Muscle of leg (tissue), 3 donors: ENCODE measurements at regions not wholly inside any gene's neighbourhood (a gene's known extent, or its start where the extent isn't known, plus 50 kb on each side); places are given as distances from the start of the nearest gene placed in this dataset.

ENCODE experiments used
- DNase-seq: peaks from one replicate; pipeline ENCODE4 v3.0.0; 2013
- H3K27ac ChIP-seq: one replicate; pipeline ENCODE4 v1.5.1; 2013; ENCODE audit warnings: mild to moderate bottlenecking, low read length, control low read depth
- H3K27me3 ChIP-seq: one replicate; pipeline ENCODE4 v1.6.1; 2013; ENCODE audit warnings: low read length; ENCODE audit not compliant: control insufficient read depth, insufficient read depth
- H3K36me3 ChIP-seq: one replicate; pipeline ENCODE4 v1.6.1; 2013; ENCODE audit warnings: low read length; ENCODE audit not compliant: control insufficient read depth, insufficient read depth
- H3K4me1 ChIP-seq: one replicate; pipeline ENCODE4 v1.6.1; 2013; ENCODE audit warnings: low read length; ENCODE audit not compliant: control insufficient read depth, insufficient read depth
- H3K4me3 ChIP-seq: one replicate; pipeline ENCODE4 v1.5.1; 2013; ENCODE audit warnings: low read length, control low read depth
- H3K9me3 ChIP-seq: replicated peaks from 2 replicates; pipeline ENCODE4 v1.6.1; 2013; ENCODE audit warnings: low read depth, low read length; ENCODE audit not compliant: control insufficient read depth
- WGBS: methylation state at CpG from one replicate; pipeline ENCODE4 v1.1.5; 2013; ENCODE audit warnings: missing lambda C conversion rate; ENCODE audit not compliant: insufficient coverage; 5-methylcytosine and 5-hydroxymethylcytosine counted together

DNA sequence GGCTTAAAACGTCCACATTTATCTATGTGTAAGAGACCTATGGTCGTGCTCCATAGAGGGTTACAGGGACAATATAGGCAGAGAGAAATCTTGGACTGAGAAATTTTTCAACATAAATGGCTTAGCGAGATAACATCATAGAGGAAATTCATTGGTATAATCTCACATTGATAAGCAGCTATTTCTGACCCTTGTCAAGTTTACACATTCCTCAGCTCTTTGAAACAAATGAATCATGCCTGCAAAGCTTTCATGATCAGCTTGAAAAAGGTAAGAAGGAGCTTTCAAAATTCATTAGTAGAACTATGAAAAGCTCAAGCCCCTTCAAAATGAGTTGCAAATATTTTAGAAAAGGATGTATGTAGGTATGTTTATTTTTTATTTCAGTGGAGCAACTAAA is 478.8 kb downstream of the NEBL start:
- no peaks in the 10 kb centered on the region for H3K27me3 ChIP-seq
- no peak for DNase-seq
- H3K27ac ChIP-seq: no peak overlapping the region
- no peak overlapping the region for H3K4me3 ChIP-seq
- no peaks in the 10 kb centered on the region for H3K9me3 ChIP-seq
- WGBS: 75% methylated on average over 2 of the region's 3 CpGs
- no peaks in the 10 kb centered on the region for H3K4me1 ChIP-seq
- H3K36me3 ChIP-seq: no peaks in the 10 kb centered on the region

- no peaks in the 10 kb centered on the region for H3K4me1 ChIP-seq
- no CpG with 5 or more reads among the region's 3 CpGs for WGBS
- H3K27ac ChIP-seq: no peak overlapping the region
- no peaks in the 10 kb centered on the region for H3K9me3 ChIP-seq
- H3K4me3 ChIP-seq: no peak overlapping the region
- no peaks in the 10 kb centered on the region for H3K36me3 ChIP-seq
- H3K27me3 ChIP-seq: no peaks in the 10 kb centered on the region
- no peak for DNase-seq
Measured at GRCh38 chr10:20417791-20418190, 479.3 kb downstream of the NEBL start.

GRCh38 chr10:20415684-20416083 is 481.4 kb downstream of the NEBL start:
- no peak for DNase-seq
- Histone ChIP-seq H3K9me3 (no peaks in the 10 kb centered on the region), H3K27ac (no peak overlapping the region), H3K36me3 (no peaks in the 10 kb centered on the region), H3K4me1 (no peaks in the 10 kb centered on the region), H3K4me3 (no peak overlapping the region), H3K27me3 (no peaks in the 10 kb centered on the region)
- WGBS: no CpG with 5 or more reads among the region's 2 CpGs

GRCh38 chr10:20407357-20407756 is 489.8 kb downstream of the NEBL start:
- DNase-seq: no peak
- peaks cover 2% of the 10 kb centered on the region for H3K4me1 ChIP-seq
- no peak overlapping the region for H3K4me3 ChIP-seq
- no peaks in the 10 kb centered on the region for H3K36me3 ChIP-seq
- no peaks in the 10 kb centered on the region for H3K27me3 ChIP-seq
- H3K27ac ChIP-seq: no peak overlapping the region
- H3K9me3 ChIP-seq: no peaks in the 10 kb centered on the region

GRCh38 chr10:20406281-20407104 is 490.6 kb downstream of the NEBL start:
- no peaks in the 10 kb centered on the region for H3K36me3 ChIP-seq
- no peak overlapping the region for H3K27ac ChIP-seq
- WGBS: 60% methylated on average over 1 of the region's 6 CpGs
- no peaks in the 10 kb centered on the region for H3K9me3 ChIP-seq
- no peak overlapping the region for H3K4me3 ChIP-seq
- DNase-seq: peak; percentile 84
- H3K4me1 ChIP-seq: peaks cover 2% of the 10 kb centered on the region
- H3K27me3 ChIP-seq: no peaks in the 10 kb centered on the region

DNA sequence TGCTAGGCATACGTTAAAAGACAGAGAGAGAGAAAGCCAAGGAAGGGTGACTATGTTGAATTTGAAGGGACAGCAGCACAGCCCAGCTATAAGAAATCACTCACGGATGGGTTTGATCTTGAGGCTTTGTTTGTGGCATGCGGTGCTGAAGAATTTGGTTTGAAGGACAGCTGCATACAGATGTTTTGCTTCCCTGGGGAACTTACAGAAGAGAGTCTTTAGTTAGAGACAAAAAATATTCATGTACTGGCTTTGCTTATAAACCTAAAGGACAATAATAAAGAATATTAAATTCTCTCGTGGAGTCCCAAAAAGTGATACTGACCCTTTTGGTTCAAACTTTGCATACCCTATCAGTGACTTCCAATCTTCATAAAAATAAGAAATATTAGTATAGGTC is 491.4 kb downstream of the NEBL start:
- H3K9me3 ChIP-seq: no peaks in the 10 kb centered on the region
- peaks cover 2% of the 10 kb centered on the region for H3K4me1 ChIP-seq
- H3K4me3 ChIP-seq: no peak overlapping the region
- peak; percentile 14 for DNase-seq
- no peaks in the 10 kb centered on the region for H3K36me3 ChIP-seq
- no peaks in the 10 kb centered on the region for H3K27me3 ChIP-seq
- H3K27ac ChIP-seq: no peak overlapping the region
- 67% methylated on average over 1 of the region's 4 CpGs for WGBS

DNA sequence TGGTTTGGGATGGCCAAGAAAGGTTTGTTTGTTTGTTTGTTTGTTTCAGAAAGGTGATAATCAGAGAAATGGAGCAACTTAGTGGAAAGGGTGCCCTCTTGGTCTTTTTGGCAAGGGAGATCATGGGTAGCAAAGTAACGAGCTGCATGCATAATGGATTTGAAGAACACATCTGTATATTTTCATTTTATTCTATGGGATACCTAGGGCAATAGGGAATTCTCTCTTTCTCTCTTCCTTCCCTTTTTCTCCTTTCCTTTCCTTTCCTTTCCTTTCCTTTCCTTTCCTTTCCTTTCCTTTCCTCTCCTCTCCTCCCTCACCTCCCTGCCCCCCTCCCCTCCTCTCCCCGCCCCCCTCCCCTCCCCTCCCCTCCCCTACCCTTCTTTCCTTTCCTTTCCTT is 492.1 kb downstream of the NEBL start:
- Histone ChIP-seq H3K27ac (no peak overlapping the region), H3K36me3 (no peaks in the 10 kb centered on the region), H3K4me1 (peaks cover 2% of the 10 kb centered on the region), H3K9me3 (no peaks in the 10 kb centered on the region), H3K27me3 (no peaks in the 10 kb centered on the region), H3K4me3 (no peak overlapping the region)
- no peak for DNase-seq
- no CpG with 5 or more reads among the region's 2 CpGs for WGBS

GRCh38 chr10:20399772-20400171 is 497.3 kb downstream of the NEBL start:
- Histone ChIP-seq H3K27ac (no peak overlapping the region), H3K9me3 (no peaks in the 10 kb centered on the region), H3K4me3 (no peak overlapping the region), H3K27me3 (no peaks in the 10 kb centered on the region), H3K36me3 (no peaks in the 10 kb centered on the region), H3K4me1 (no peaks in the 10 kb centered on the region)
- no CpG with 5 or more reads among the region's 2 CpGs for whole genome bisulfite sequencing
- DNase-seq: no peak

DNA sequence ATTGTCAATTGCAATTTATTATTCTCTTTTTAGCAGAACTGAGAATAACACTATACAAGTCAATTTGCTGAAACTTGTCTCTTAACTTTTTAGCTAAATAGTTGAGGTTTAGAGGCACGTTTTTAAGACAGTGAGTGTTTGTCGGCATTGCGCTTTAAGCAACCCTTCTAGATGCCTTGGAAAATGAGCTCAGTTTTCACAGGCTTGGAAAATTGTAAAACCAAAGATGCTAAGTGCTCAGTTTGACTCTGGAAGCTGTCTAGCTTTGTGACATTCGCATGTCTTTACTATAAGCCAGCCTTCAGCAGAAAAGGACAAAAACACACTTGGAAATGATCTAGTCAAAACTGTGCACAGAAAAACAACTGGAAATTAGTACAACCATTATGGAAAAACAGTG is 500.4 kb downstream of the NEBL start:
- no peaks in the 10 kb centered on the region for H3K9me3 ChIP-seq
- peak; percentile 55 for DNase-seq
- no peak overlapping the region for H3K27ac ChIP-seq
- WGBS: 66% methylated on average over 4 of the region's 4 CpGs
- no peaks in the 10 kb centered on the region for H3K27me3 ChIP-seq
- H3K4me1 ChIP-seq: no peaks in the 10 kb centered on the region
- no peak overlapping the region for H3K4me3 ChIP-seq
- H3K36me3 ChIP-seq: no peaks in the 10 kb centered on the region

DNA sequence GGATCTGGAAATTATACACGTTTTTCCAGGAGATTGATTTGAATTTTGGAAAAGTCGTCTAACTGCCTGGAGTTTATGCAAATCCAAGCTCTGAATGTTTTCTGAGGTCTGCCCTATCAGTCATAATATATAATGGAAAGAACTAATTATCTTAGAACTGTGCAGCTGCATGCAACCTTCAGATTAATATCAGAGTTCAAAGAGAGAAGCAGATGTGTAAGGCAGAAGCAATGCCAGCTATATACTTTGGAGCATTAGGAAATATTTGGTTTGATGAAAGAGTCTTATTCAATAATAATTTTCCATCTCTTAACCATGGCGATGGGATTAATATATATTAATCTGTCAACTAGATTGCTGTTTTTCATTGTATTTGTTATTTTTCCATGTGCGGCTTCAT is 500.9 kb downstream of the NEBL start:
- H3K36me3 ChIP-seq: no peaks in the 10 kb centered on the region
- no peaks in the 10 kb centered on the region for H3K9me3 ChIP-seq
- H3K4me1 ChIP-seq: no peaks in the 10 kb centered on the region
- H3K27me3 ChIP-seq: no peaks in the 10 kb centered on the region
- peak; percentile 70 for DNase-seq
- no peak overlapping the region for H3K4me3 ChIP-seq
- 20% methylated on average over 1 of the region's 4 CpGs for WGBS
- H3K27ac ChIP-seq: peak overlapping the region; percentile 3

- WGBS: no CpG with 5 or more reads among the region's 3 CpGs
- DNase-seq: no peak
- no peak overlapping the region for H3K4me3 ChIP-seq
- H3K9me3 ChIP-seq: no peaks in the 10 kb centered on the region
- no peak overlapping the region for H3K27ac ChIP-seq
- H3K27me3 ChIP-seq: no peaks in the 10 kb centered on the region
- H3K4me1 ChIP-seq: no peaks in the 10 kb centered on the region
- no peaks in the 10 kb centered on the region for H3K36me3 ChIP-seq
Measured at GRCh38 chr10:20391629-20392028, 505.5 kb downstream of the NEBL start.
